Amygdala (tissue), 56 donors: ENCODE measurements at regions not wholly inside any gene's neighbourhood (a gene's known extent, or its start where the extent isn't known, plus 50 kb on each side); places are given as distances from the start of the nearest gene placed in this dataset.
A peak's percentile ranks its signal among the peaks of the same experiment; 100 is the strongest.
"Not testable (repeated sequence)": the region's sequence is repeated elsewhere in the genome, so short reads cannot be mapped to it uniquely, and the experiment has no call there.

Source experiments
- DNase-seq, 56 donors: peaks; one replicate each; lab custom pipeline; 2025; lab: John Stamatoyannopoulos, UW

DNA sequence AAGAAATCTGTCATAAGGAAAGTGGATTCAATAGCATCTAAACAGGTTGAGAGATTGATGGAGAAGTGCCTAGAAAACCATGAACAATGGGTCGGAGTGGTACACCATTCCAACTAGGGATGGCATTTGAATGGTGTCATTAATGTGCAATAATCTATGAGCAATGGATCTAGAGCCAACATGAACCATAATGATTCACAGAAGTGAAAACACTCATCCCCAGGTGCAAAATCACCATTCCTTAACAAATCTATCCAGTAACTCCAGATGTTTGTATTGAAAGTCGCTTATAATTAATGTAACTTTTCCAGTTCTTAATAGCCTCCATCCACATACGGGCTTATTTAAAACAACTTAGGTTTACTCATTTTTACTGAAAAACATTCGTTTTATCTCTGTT is 201.3 kb upstream of the ADGRL4 start:
- no peak for DNase-seq

GRCh38 chr1:79207331-79207730 is 200.8 kb upstream of the ADGRL4 start:
- no peak for DNase-seq

GRCh38 chr1:79204779-79205479 is 198.4 kb upstream of the ADGRL4 start:
- DNase-seq: no peak

- DNase-seq: no peak
Observed at GRCh38 chr1:79198832-79199231, 192.3 kb upstream of the ADGRL4 start.

DNA sequence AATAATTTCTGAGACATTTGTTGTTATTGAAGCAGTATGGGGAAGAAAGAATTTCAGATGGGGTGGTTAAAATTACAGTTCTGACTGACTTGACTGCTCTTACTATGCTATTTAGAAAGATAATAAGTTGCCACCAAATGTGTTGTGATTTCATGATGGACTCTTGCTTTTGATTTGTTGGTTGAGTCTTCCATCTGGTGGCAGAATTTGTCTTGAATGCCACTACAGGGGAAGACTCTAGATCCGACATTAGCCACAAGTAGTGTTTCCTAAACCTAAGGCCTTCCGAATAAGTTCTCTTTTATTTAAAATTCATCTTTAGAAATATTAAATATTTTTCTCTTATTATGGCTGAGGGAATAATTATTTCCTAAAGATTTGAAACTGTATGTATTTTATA is 190.9 kb upstream of the ADGRL4 start:
- DNase-seq: no peak

DNA sequence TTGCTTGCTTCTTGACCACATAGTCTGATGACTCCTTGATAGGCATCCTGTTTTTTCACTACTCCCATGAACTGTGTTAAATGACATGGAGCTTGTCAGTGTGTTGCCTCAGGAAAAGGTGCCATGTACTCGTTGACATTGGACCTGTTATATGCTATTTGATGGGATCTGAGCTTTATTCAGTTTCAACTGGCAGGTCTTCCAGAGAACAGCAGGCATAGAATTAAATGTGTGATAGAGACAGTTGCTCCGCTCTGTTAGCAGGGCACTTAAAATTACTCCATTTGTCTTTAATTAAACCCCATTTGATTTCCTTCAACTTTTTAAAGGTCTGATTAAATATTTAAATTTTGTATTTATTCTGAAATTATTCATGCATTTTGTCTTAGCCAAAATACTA is 189.7 kb upstream of the ADGRL4 start:
- DNase-seq: no peak

DNA sequence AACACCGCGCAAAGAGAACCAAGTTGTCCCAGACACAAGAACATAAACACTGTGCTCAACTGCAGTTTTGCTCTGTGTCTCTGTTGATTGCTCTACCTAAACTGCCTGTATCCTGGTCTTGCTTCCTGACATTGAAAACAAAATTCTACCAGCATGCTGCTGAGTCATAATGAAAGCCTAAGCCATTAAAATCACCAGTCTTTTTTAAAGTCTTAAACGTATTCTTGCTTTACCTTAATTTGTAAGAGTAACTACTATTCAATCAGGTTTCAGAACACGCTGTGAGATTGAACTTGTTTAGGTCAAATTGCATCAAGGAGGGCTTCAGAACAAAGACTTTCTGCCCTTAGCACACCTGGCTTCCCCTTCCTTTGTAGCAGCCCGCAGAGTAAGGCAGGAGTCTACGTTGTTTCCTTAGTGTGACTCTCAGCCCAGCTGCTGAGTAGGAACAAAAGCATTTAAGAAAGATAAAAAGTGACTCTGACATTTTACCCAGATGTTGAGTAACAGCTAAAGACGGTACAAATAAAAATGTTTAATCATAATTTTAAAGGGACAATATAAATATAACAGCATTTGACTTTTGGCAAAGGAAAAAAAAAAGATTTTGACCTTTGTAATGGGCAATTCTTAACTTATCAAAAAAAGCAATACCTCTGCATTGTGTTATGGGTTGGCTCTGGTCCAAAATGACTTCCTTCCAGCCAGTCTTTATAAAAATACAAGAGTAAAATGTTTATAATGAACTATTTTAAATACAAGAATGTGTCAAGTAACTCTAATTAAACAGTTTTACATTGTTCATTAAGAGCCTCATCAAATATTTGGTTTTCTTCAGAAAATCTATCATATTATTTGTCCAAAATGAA is 186.9 kb upstream of the ADGRL4 start:
- no peak for DNase-seq

GRCh38 chr1:79190074-79190473 is 183.5 kb upstream of the ADGRL4 start:
- DNase-seq: no peak

DNA sequence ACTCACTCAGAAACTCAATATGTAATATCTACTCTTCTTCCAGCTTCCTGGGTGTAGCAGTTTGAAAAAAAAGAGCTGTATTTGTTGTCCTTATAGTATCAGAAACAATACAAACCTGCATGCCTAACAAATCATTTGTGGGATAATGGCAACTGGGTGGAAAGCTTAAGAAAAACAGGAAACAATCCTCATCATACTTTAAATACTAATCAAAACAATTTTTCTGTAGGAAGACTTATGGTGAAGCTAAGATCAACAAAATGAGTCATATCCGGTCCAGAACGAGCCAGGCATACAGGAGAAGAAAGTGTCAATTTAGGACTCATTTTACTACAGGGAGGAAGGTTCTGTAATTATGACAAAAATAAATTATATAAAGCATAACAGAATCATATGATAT is 181.8 kb upstream of the ADGRL4 start:
- no peak for DNase-seq

GRCh38 chr1:79186260-79186659 is 179.7 kb upstream of the ADGRL4 start:
- no peak for DNase-seq

- DNase-seq: no peak
Observed at GRCh38 chr1:79177844-79178243, 171.3 kb upstream of the ADGRL4 start.

DNA sequence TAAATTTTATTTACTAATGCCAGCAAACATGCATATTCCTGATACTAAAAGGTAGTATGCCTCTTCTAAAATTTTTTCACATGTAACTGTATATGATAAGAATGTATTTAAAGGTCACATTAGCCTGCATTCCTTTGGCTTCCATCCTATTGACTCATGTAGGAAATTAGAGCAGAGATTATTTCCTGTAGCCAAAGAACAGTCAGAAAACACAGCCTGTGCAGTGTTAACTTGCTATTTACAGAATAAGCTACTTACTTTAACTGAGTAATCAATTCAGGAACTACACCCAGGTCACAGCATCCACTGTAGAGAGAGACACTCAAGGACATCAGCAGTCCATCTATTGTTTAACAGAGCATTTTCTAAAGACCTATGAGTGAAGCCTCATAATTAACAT is 154.5 kb upstream of the ADGRL4 start:
- no peak for DNase-seq

- no peak for DNase-seq
Observed at GRCh38 chr1:79155991-79156390, 149.5 kb upstream of the ADGRL4 start.

GRCh38 chr1:79151006-79151796 is 144.7 kb upstream of the ADGRL4 start:
- no peak for DNase-seq

DNA sequence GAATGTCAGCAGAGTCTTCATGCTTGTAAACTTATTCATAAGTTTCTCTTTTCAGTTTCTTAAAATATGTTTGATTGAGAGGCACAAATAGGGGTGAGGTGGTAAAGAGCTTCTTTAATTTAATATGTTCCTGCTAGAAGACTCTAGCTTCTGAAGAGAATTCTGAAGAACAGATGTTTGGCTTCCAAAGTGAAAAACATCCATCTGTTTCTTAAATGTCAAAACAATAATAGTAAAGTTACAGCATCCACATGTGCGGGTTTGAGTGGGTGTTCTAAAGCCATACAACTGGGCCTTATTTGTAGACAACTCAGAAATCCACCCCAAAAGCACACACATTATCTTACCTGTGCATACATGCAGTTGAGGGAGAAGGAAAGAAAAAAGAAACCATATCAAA is 144.0 kb upstream of the ADGRL4 start:
- no peak for DNase-seq

DNA sequence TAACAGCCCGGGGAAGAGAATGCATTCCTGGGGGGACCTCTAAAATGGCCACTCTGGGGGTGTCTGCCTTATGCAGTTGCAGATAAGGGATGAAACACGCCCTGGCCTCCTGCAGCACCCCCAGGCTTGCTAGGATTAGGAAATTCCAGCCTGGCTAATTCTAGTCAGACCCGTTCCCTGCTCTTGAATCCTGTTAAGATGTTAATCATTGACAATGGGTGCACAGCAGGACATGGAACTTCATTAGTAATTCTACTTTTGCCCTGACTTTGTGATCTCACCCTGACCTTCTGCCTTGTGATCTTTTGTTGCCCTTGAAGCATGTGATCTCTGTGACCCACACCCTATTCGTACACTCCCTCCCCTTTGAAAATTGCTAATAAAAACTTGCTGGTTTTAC is 131.7 kb upstream of the ADGRL4 start:
- DNase-seq: not testable (repeated sequence)

- no peak for DNase-seq
Observed at GRCh38 chr1:79133774-79134364, 127.3 kb upstream of the ADGRL4 start.

DNA sequence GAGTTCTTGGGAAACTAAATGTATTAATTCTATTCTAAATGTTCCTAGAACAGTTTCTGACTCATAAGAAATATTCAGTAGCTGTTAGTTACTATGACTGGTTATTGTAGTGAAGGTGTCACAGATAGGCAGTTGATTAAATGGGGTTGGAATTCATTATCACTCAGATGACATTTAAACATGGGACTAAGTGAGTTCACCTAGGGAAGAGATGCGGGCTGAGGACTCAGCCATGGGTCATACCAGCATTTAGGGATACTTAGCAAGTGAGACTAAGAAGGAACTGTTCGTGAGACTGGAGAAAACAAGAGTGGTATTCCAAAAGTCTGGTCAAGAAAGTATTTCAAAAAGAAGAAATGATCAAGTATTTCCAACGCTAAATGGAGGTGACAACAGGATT is 125.1 kb upstream of the ADGRL4 start:
- no peak for DNase-seq

DNA sequence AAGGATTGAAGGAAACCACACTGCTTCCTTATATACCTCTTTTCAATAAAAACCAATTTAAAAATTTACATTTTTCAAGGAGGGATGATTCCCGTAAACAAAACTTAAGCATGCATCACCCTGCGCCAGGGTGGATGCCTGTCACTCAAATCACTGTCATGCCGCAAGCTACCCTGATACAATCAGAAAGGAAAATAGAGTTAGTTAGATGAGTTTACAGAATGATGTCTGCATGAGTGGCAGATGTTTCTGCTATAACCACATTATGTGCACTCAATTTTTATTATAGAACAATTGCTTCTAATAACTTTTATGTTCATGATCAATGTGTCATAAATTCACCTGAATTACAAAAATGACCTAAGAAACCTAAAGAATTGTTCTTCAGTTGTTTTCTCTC is 123.4 kb upstream of the ADGRL4 start:
- no peak for DNase-seq

DNA sequence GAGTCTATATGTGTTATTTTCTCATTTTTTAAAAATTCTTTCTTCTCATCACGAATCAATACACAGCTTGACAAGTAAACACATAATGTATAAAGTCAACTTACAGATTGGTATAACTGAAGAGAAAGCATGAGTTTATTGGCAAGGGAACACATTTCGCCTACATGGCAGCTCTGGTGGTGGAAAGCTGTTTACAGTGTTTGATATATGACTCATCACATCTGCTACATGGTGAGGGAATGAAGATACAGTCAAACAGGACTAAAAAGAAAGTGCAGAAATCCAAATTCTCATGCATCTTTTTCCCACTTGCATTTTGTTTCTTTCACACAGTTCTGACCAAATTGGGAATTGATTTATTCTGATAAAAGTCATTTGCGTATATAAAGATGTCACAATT is 122.2 kb upstream of the ADGRL4 start:
- peak in 4 of 56 donors; percentile 1 to 31 (median 11) for DNase-seq

- DNase-seq: no peak
Observed at GRCh38 chr1:79124756-79125155, 118.2 kb upstream of the ADGRL4 start.
